Progenitor cell of endocrine pancreas (in vitro differentiated cells): ENCODE measurements at regions not wholly inside any gene's neighbourhood (a gene's known extent, or its start where the extent isn't known, plus 50 kb on each side); places are given as distances from the start of the nearest gene placed in this dataset.

Source experiments
- DNase-seq: peaks from one replicate; pipeline ENCODE4 v3.0.0; 2021; ENCODE audit warnings: low spot score; ENCODE audit not compliant: unreplicated experiment
- H3K27ac Mint-ChIP-seq: 2 replicates; pipeline ENCODE4 v1.8.0; 2021; ENCODE audit warnings: mild to moderate bottlenecking, moderate library complexity, mixed read lengths
- H3K27me3 Mint-ChIP-seq: 2 replicates; pipeline ENCODE4 v1.8.0; 2021; ENCODE audit warnings: mixed read lengths
- H3K36me3 Mint-ChIP-seq: 2 replicates; pipeline ENCODE4 v1.8.0; 2022; ENCODE audit warnings: mixed read lengths; ENCODE audit not compliant: insufficient read depth
- H3K4me1 Mint-ChIP-seq: 2 replicates; pipeline ENCODE4 v1.8.0; 2021; ENCODE audit warnings: low read depth, mixed read lengths
- H3K4me3 Mint-ChIP-seq: 2 replicates; pipeline ENCODE4 v1.8.0; 2021; ENCODE audit warnings: low read depth, mild to moderate bottlenecking, moderate library complexity, mixed read lengths
- H3K9me3 Mint-ChIP-seq: 2 replicates; pipeline ENCODE4 v1.8.0; 2021; ENCODE audit warnings: low read depth, mixed read lengths
- TF ChIP-seq, protein P1 (sequence below): fragments of 200-600 bp; sonication (generic); IDR thresholded peaks from one replicate; pipeline ENCODE4 v1.5.0; 2021; ENCODE audit warnings: antibody characterized with exemption, mild to moderate bottlenecking; ENCODE audit not compliant: unreplicated experiment

DNA sequence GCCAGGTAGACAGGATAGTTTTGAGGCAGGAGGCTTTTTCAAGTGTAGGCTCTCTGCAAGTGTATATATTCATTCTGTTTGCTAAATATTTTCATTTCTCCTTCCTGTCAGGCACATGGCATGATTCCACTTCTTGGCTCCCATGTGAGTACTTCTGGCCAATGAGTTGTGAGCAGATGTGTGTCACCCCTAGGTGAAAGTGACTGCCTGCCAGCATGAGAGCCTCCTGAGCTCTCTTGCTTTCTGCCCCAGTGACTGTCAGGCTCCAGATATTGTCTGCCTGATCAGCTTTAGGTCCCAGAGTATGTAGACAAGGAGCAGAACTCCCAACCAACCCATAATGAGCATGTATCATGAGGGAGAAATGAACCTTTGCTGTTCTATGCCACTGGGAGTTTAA is 257.6 kb upstream of the NPY start:
- H3K4me1 Mint-ChIP-seq = no peaks in the 10 kb centered on the region
- H3K36me3 Mint-ChIP-seq = no peaks in the 10 kb centered on the region
- H3K27me3 Mint-ChIP-seq = peaks cover 3% of the 10 kb centered on the region
- no peak for DNase-seq
- H3K27ac Mint-ChIP-seq = no peak overlapping the region
- TF ChIP-seq, protein P1, sequence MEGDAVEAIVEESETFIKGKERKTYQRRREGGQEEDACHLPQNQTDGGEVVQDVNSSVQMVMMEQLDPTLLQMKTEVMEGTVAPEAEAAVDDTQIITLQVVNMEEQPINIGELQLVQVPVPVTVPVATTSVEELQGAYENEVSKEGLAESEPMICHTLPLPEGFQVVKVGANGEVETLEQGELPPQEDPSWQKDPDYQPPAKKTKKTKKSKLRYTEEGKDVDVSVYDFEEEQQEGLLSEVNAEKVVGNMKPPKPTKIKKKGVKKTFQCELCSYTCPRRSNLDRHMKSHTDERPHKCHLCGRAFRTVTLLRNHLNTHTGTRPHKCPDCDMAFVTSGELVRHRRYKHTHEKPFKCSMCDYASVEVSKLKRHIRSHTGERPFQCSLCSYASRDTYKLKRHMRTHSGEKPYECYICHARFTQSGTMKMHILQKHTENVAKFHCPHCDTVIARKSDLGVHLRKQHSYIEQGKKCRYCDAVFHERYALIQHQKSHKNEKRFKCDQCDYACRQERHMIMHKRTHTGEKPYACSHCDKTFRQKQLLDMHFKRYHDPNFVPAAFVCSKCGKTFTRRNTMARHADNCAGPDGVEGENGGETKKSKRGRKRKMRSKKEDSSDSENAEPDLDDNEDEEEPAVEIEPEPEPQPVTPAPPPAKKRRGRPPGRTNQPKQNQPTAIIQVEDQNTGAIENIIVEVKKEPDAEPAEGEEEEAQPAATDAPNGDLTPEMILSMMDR = no peak
- H3K4me3 Mint-ChIP-seq = no peak overlapping the region
- H3K9me3 Mint-ChIP-seq = no peaks in the 10 kb centered on the region

DNA sequence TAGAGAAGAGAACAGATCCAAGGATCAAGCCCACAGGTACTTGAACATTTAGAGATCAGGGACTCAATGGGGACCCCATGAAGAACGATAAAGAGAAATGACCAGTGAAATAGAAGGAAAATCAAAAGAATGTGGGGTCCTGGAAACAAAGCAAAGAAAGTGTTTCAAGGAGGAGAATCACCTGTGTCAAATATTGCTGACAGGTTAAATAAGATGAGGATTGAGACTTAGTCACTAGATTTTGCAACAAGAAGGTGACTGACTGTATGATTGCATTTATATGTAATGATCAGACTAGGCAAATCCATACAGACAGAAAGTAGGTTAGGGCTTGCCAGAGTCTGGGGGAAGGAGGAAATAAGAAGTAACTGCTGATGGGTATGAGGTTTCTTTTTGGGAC is 254.9 kb upstream of the NPY start:
- no peak overlapping the region for H3K4me3 Mint-ChIP-seq
- peaks cover 3% of the 10 kb centered on the region for H3K27me3 Mint-ChIP-seq
- TF ChIP-seq, protein P1 = no peak
- H3K36me3 Mint-ChIP-seq = no peaks in the 10 kb centered on the region
- H3K27ac Mint-ChIP-seq = no peak overlapping the region
- peaks cover 1% of the 10 kb centered on the region for H3K4me1 Mint-ChIP-seq
- no peak for DNase-seq
- H3K9me3 Mint-ChIP-seq = no peaks in the 10 kb centered on the region

DNA sequence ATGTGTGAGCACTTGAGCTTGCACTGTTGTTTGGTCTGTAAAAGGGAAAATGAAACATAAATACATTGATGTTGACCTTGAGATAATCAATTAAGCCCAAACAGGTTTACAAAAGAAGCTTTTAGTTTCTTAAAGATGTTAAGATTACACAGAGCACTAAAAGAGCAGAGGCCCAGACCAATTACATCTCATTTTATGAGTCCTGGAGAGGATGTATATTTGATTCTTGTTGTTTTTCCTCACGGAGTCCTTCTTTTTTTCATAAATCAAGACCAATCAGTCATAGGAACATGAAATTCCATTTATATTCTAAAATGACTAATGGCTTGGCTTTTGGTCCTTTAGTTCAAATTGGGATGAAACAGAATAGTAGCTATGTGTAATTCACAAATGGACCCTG is 249.7 kb upstream of the NPY start:
- H3K4me3 Mint-ChIP-seq = no peak overlapping the region
- no peaks in the 10 kb centered on the region for H3K27me3 Mint-ChIP-seq
- H3K4me1 Mint-ChIP-seq = peaks cover 5% of the 10 kb centered on the region
- H3K9me3 Mint-ChIP-seq = no peaks in the 10 kb centered on the region
- no peak for DNase-seq
- no peak overlapping the region for H3K27ac Mint-ChIP-seq
- TF ChIP-seq, protein P1 = no peak
- H3K36me3 Mint-ChIP-seq = no peaks in the 10 kb centered on the region

DNA sequence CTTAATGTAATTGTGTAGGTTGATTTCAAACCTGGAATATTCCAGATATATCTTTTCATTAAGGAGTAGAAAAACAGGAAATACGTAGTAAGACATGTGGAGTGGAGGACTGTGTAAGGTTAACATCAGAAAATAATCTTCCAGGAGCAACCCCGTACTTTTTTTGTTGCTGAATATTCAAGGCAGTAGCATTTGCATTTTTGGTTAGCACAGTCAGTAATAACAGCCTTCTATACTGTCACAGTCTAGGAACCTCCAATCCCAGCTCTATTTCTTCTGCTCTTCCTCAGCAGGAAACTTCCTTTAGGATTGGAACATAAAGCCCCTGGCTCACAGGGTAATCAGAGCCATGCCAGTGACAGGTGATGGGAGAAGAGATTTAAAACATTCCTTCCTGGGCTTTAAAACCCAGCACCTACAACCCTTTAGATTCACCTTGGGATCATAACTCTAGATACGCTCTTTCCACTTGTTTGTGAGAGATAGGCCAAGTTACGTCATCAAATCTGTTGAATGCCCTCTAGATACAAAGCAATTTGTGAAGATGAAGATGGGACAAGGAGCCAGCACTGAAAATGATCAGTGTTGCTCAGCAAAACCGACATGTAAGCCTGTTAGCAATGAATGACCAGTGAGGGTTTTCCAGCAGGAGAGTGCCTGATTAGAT is 248.5 kb upstream of the NPY start:
- H3K9me3 Mint-ChIP-seq = no peaks in the 10 kb centered on the region
- no peak overlapping the region for H3K4me3 Mint-ChIP-seq
- H3K27me3 Mint-ChIP-seq = no peaks in the 10 kb centered on the region
- no peaks in the 10 kb centered on the region for H3K36me3 Mint-ChIP-seq
- H3K27ac Mint-ChIP-seq = no peak overlapping the region
- DNase-seq = no peak
- H3K4me1 Mint-ChIP-seq = peaks cover 11% of the 10 kb centered on the region
- TF ChIP-seq, protein P1 = no peak

DNA sequence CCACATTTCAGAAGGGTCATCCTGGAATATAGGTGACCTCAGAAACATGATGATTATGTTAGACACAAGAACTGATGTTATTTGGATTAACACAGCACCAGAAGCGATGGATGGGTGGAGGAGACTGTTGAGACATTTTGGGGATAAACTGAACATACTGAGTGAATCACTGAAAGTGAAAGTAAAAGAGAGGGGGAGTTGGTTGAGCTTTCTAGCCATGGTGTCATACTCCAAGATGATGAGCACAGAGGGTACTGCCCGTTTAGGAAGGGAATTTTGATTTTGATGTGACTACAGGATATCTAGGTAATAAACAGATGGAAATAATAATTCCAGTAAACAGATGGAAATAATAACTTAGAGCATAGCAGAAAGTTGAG is 248.0 kb upstream of the NPY start:
- Mint-ChIP-seq H3K9me3 (no peaks in the 10 kb centered on the region), H3K27ac (no peak overlapping the region), H3K4me3 (no peak overlapping the region), H3K36me3 (no peaks in the 10 kb centered on the region), H3K4me1 (peaks cover 11% of the 10 kb centered on the region), H3K27me3 (no peaks in the 10 kb centered on the region)
- TF ChIP-seq, protein P1 = no peak
- DNase-seq = no peak
